ENCODE measurements at regions not wholly inside any gene's neighbourhood (a gene's known extent, or its start where the extent isn't known, plus 50 kb on each side); places are given as distances from the start of the nearest gene placed in this dataset.

DNA sequence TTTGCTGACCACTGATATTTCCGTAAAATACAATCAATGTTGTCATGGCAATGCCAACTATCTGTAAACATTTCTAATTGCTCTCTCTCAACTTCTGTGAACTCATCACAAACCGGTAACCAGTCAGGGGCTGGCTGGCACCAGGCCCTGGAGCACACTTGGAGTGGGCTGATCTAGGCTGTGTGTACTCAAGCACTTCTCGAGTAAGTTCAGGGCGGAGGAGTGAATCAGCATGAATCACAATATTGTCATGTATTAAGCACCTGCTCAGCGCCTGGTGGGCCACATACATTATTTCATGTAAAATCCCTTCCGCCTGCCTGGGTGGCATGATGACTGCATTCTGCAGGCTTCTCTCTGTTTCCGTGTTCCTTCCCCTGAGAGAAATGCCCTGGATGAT is 212.4 kb downstream of the FOXD2 start:
- TF ChIP-seq, protein P1, sequence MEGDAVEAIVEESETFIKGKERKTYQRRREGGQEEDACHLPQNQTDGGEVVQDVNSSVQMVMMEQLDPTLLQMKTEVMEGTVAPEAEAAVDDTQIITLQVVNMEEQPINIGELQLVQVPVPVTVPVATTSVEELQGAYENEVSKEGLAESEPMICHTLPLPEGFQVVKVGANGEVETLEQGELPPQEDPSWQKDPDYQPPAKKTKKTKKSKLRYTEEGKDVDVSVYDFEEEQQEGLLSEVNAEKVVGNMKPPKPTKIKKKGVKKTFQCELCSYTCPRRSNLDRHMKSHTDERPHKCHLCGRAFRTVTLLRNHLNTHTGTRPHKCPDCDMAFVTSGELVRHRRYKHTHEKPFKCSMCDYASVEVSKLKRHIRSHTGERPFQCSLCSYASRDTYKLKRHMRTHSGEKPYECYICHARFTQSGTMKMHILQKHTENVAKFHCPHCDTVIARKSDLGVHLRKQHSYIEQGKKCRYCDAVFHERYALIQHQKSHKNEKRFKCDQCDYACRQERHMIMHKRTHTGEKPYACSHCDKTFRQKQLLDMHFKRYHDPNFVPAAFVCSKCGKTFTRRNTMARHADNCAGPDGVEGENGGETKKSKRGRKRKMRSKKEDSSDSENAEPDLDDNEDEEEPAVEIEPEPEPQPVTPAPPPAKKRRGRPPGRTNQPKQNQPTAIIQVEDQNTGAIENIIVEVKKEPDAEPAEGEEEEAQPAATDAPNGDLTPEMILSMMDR (IDR thresholded peaks at IDR 0.05) = no peak
- no peak for TF ChIP-seq POLR2AphosphoS5 (IDR thresholded peaks at IDR 0.05)

All from gastroesophageal sphincter (tissue), 3 donors.